CD14-positive monocyte (primary cell): ENCODE measurements at regions not wholly inside any gene's neighbourhood (a gene's known extent, or its start where the extent isn't known, plus 50 kb on each side); places are given as distances from the start of the nearest gene placed in this dataset.
"Not testable (repeated sequence)": the region's sequence is repeated elsewhere in the genome, so short reads cannot be mapped to it uniquely, and the experiment has no call there.

Source experiments
- DNase-seq, 3 donors: peaks; one replicate each; pipeline ENCODE4 v3.0.0-alpha.2; 2011 to 2022
- H2AFZ ChIP-seq: 2 replicates; pipeline ENCODE4 v1.6.0; 2012; ENCODE audit warnings: mild to moderate bottlenecking, low read depth, low read length, inconsistent platforms; ENCODE audit not compliant: insufficient read depth, poor library complexity, severe bottlenecking
- H3K27ac ChIP-seq, 2 donors: 1 replicate in 1 of 2; 2 replicates in 1 of 2; pipeline ENCODE4 v1.5.1; 2012 to 2013; ENCODE audit warnings: low read length in 2 of 2, control low read depth in 1 of 2, inconsistent platforms in 1 of 2, low read depth in 1 of 2, mild to moderate bottlenecking in 1 of 2
- H3K27me3 ChIP-seq, 2 donors: one replicate each; pipeline versions ENCODE4 v1.6.0 to v1.6.1; 2011 to 2013; ENCODE audit warnings: low read length in 2 of 2; ENCODE audit not compliant: control insufficient read depth in 2 of 2, insufficient read depth in 2 of 2
- H3K36me3 ChIP-seq, 2 donors: replicated peaks in 1 of 2; 1 replicate in 1 of 2; 2 replicates in 1 of 2; pipeline versions ENCODE4 v1.5.1 to v1.6.1; 2012 to 2013; ENCODE audit warnings: low read length in 2 of 2, control low read depth in 1 of 2, inconsistent platforms in 1 of 2, mild to moderate bottlenecking in 1 of 2; ENCODE audit not compliant: insufficient read depth in 2 of 2, control insufficient read depth in 1 of 2
- H3K4me1 ChIP-seq, 2 donors: 1 replicate in 1 of 2; 2 replicates in 1 of 2; pipeline versions ENCODE4 v1.5.1 to v1.6.1; 2012 to 2013; ENCODE audit warnings: low read length in 2 of 2, control low read depth in 1 of 2, inconsistent platforms in 1 of 2, mild to moderate bottlenecking in 1 of 2, moderate library complexity in 1 of 2; ENCODE audit not compliant: insufficient read depth in 2 of 2, control insufficient read depth in 1 of 2
- H3K4me2 ChIP-seq: replicated peaks from 2 replicates; pipeline ENCODE3; 2012; ENCODE audit warnings: low read length, moderate library complexity, mild to moderate bottlenecking; ENCODE audit not compliant: poor library complexity, severe bottlenecking; ENCODE audit errors: extremely low read depth
- H3K4me3 ChIP-seq, 3 experiments: fragments of 200-600 bp in 1 of 3; sonication (generic) in 1 of 3; replicated peaks in 1 of 3; 1 replicate in 2 of 3; 2 replicates in 1 of 3; pipeline ENCODE4 v1.5.1; 2011 to 2013; ENCODE audit warnings: low read length in 3 of 3, mild to moderate bottlenecking in 3 of 3, control low read depth in 2 of 3, low read depth in 2 of 3, inconsistent platforms in 1 of 3, moderate library complexity in 1 of 3
- H3K79me2 ChIP-seq: 2 replicates; pipeline ENCODE4 v1.6.0; 2012; ENCODE audit warnings: mild to moderate bottlenecking, control low read depth, inconsistent platforms, low read length, moderate library complexity; ENCODE audit not compliant: insufficient read depth
- H3K9ac ChIP-seq: 2 replicates; pipeline ENCODE4 v1.6.0; 2017; ENCODE audit warnings: low read length, mild to moderate bottlenecking; ENCODE audit not compliant: insufficient read depth, poor library complexity, severe bottlenecking
- H3K9me3 ChIP-seq, 2 donors: replicated peaks in 1 of 2; 1 replicate in 1 of 2; 2 replicates in 1 of 2; pipeline versions ENCODE4 v1.5.1 to v1.6.1; 2012 to 2013; ENCODE audit warnings: low read length in 2 of 2, control low read depth in 1 of 2; ENCODE audit not compliant: control insufficient read depth in 1 of 2, insufficient read depth in 1 of 2
- H4K20me1 ChIP-seq: 2 replicates; pipeline ENCODE4 v1.6.0; 2012; ENCODE audit warnings: mild to moderate bottlenecking, low read length, control low read depth, moderate library complexity; ENCODE audit not compliant: insufficient read depth
- H3K27ac Mint-ChIP-seq, 7 donors: one replicate each; pipeline ENCODE4 v1.8.0; 2020; ENCODE audit warnings: mild to moderate bottlenecking in 7 of 7, mixed read lengths in 7 of 7, moderate library complexity in 6 of 7, inconsistent platforms in 2 of 7
- H3K27me3 Mint-ChIP-seq, 3 donors: one replicate each; pipeline ENCODE4 v1.8.0; 2021 to 2022; ENCODE audit warnings: low read depth in 3 of 3, mild to moderate bottlenecking in 3 of 3, mixed read lengths in 3 of 3, moderate library complexity in 3 of 3, inconsistent platforms in 1 of 3
- H3K36me3 Mint-ChIP-seq, 2 donors: one replicate each; pipeline ENCODE4 v1.8.0; 2020; ENCODE audit warnings: mixed read lengths in 2 of 2, inconsistent platforms in 1 of 2, mild to moderate bottlenecking in 1 of 2
- H3K4me1 Mint-ChIP-seq: one replicate; pipeline ENCODE4 v1.8.0; 2020; ENCODE audit warnings: mild to moderate bottlenecking, mixed read lengths
- H3K4me3 Mint-ChIP-seq, 2 donors: one replicate each; pipeline ENCODE4 v1.8.0; 2020; ENCODE audit warnings: mild to moderate bottlenecking in 2 of 2, mixed read lengths in 2 of 2, moderate library complexity in 1 of 2
- H3K9me3 Mint-ChIP-seq, 7 donors: one replicate each; pipeline ENCODE4 v1.8.0; 2020 to 2022; ENCODE audit warnings: mixed read lengths in 7 of 7, mild to moderate bottlenecking in 6 of 7, moderate library complexity in 6 of 7, inconsistent platforms in 2 of 7
- WGBS: methylation state at CpG from one replicate; pipeline ENCODE4 v1.1.5; 2013; ENCODE audit warnings: missing lambda C conversion rate; ENCODE audit not compliant: insufficient coverage; 5-methylcytosine and 5-hydroxymethylcytosine counted together
- intact Hi-C, 2 donors: fragments of 100-400 bp; cut with micrococcal nuclease; formaldehyde crosslinking; loops; one replicate each; pipeline versions ENCODE4 v1.15.0 to v1.15.1; 2023
- TF ChIP-seq, protein P1 (sequence below): fragments of 200-600 bp; IDR thresholded peaks from one replicate; pipeline ENCODE4 v1.8.0; 2022; ENCODE audit warnings: antibody characterized with exemption, mild to moderate bottlenecking

DNA sequence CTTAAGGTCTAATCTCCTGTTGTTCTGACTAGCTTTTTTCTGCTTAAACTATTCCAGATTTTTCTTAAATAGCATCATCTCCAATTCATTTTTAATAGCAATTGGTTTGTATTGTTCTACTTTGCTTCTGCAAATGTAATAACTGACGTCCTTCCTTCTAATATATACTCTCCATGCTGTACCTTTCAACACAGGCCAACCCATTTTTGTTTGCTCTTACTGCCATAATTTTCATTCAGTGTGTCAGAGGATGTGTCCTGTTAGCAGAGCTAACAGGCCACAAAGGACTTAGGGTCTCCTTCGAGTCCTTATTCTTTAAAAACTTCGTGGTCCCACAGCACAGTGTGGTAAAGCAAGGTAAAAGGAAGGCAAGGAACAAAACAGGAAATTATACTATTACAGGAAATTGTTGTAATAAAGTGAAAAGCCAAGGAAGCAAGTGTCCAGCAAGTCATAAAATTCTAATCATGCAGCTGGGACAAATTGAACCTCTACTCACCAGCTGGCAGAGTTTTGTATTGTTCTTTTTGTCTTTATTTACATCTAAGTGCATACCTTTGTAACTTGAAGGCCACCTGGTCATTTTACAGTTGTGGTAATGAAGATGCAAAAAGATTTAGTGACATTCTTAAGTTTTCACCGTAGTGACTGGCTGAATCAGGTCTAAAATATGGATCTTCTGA, 64.9 kb upstream of the ZBTB20 start:
- peaks cover 7% of the 10 kb centered on the region for H3K4me1 Mint-ChIP-seq
- no peak overlapping the region for H3K27ac Mint-ChIP-seq
- peaks cover 0 to 2% (median 0%) of the 10 kb centered on the region in 7 donors for H3K9me3 Mint-ChIP-seq
- Histone ChIP-seq H3K4me3 (no peak overlapping the region), H3K36me3 (no peaks in the 10 kb centered on the region), H4K20me1 (no peaks in the 10 kb centered on the region), H3K27ac (no peak overlapping the region), H3K9me3 (no peaks in the 10 kb centered on the region), H2AFZ (no peak overlapping the region), H3K27me3 (no peaks in the 10 kb centered on the region), H3K79me2 (no peaks in the 10 kb centered on the region), H3K4me1 (peaks cover 4 to 10% of the 10 kb centered on the region in 2 donors), H3K9ac (no peak overlapping the region), H3K4me2 (no peak overlapping the region)
- H3K4me3 Mint-ChIP-seq, result no peak overlapping the region
- no peak for DNase-seq
- H3K27me3 Mint-ChIP-seq, result peaks cover 0 to 3% (median 0%) of the 10 kb centered on the region in 3 donors
- intact Hi-C loops, result no loop called here
- WGBS, result 83% methylated on average over 1 of the region's 4 CpGs
- TF ChIP-seq, protein P1, sequence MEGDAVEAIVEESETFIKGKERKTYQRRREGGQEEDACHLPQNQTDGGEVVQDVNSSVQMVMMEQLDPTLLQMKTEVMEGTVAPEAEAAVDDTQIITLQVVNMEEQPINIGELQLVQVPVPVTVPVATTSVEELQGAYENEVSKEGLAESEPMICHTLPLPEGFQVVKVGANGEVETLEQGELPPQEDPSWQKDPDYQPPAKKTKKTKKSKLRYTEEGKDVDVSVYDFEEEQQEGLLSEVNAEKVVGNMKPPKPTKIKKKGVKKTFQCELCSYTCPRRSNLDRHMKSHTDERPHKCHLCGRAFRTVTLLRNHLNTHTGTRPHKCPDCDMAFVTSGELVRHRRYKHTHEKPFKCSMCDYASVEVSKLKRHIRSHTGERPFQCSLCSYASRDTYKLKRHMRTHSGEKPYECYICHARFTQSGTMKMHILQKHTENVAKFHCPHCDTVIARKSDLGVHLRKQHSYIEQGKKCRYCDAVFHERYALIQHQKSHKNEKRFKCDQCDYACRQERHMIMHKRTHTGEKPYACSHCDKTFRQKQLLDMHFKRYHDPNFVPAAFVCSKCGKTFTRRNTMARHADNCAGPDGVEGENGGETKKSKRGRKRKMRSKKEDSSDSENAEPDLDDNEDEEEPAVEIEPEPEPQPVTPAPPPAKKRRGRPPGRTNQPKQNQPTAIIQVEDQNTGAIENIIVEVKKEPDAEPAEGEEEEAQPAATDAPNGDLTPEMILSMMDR, result no peak
- H3K36me3 Mint-ChIP-seq, result no peaks in the 10 kb centered on the region

DNA sequence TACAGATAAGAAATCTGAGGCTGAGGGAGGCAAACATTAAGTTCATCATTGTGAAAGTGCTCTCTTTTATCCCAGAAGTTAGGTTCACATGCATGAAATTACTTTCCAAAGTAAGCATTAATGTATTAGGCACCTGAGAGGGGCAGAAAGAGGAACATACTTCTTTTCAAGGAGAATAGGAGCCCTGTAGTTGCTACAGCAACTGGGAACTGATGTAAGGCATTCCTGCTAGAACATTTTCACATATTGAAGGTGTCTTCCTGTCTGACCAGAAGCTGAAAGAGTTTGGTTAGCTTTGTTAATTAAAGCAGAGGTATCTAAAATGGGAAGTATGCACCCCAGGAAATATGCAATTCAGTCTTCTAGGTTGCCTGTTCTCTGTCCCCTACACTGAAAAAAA, 65.5 kb upstream of the ZBTB20 start:
- H3K36me3 Mint-ChIP-seq, result no peaks in the 10 kb centered on the region

DNA sequence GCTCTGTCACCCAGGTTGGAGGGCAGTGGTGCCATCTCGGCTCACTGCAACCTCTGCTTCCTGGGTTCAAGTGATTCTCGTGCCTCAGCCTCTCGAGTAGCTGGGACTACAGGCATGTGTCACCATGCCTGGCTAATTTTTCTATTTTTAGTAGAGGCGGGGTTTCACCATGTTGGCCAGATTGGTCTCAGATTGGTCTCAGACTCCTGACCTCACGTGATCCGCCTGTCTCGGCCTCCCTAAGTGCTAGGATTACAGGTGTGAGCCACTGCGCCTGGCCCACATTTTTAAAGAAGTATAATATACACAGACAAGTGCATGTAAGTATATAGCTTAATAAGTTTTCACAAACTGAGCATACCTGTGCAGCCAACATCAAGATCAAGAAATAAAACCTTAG, 66.0 kb upstream of the ZBTB20 start:
- H3K36me3 Mint-ChIP-seq, H3K4me1 Mint-ChIP-seq, intact Hi-C loops, H3K4me3 ChIP-seq, DNase-seq, H3K4me3 Mint-ChIP-seq, H3K79me2 ChIP-seq, H2AFZ ChIP-seq, H3K27me3 Mint-ChIP-seq, H3K9ac ChIP-seq, H3K27ac ChIP-seq, H3K9me3 ChIP-seq, H3K27ac Mint-ChIP-seq, H4K20me1 ChIP-seq, H3K4me2 ChIP-seq, H3K36me3 ChIP-seq, H3K9me3 Mint-ChIP-seq, H3K27me3 ChIP-seq: not testable (repeated sequence)
- peaks cover 4 to 12% of the 10 kb centered on the region in 2 donors for H3K4me1 ChIP-seq
- WGBS, result 51% methylated on average over 4 of the region's 8 CpGs

More for the DNA sequence above, 65.5 kb upstream of the ZBTB20 start:
- no peak for DNase-seq
- Histone ChIP-seq H3K9ac (no peak overlapping the region), H3K27ac (no peak overlapping the region), H4K20me1 (no peaks in the 10 kb centered on the region), H3K4me3 (no peak overlapping the region), H3K4me2 (no peak overlapping the region), H3K79me2 (no peaks in the 10 kb centered on the region), H2AFZ (no peak overlapping the region), H3K36me3 (no peaks in the 10 kb centered on the region), H3K4me1 (peaks cover 4 to 10% of the 10 kb centered on the region in 2 donors), H3K9me3 (no peaks in the 10 kb centered on the region), H3K27me3 (no peaks in the 10 kb centered on the region)
- Mint-ChIP-seq H3K9me3 (peaks cover 0 to 2% (median 0%) of the 10 kb centered on the region in 7 donors), H3K27me3 (peaks cover 0 to 3% (median 0%) of the 10 kb centered on the region in 3 donors), H3K27ac (no peak overlapping the region), H3K4me3 (no peak overlapping the region), H3K4me1 (peaks cover 7% of the 10 kb centered on the region)
- TF ChIP-seq, protein P1, result no peak
- intact Hi-C loops, result no loop called here
